Adrenal gland (tissue), 9 donors: ENCODE measurements at regions not wholly inside any gene's neighbourhood (a gene's known extent, or its start where the extent isn't known, plus 50 kb on each side); places are given as distances from the start of the nearest gene placed in this dataset.
"Not testable (repeated sequence)": the region's sequence is repeated elsewhere in the genome, so short reads cannot be mapped to it uniquely, and the experiment has no call there.

ENCODE experiments used
- DNase-seq, 7 donors: peaks; one replicate each; pipeline ENCODE4 v3.0.0-alpha.2; 2019 to 2020
- H3K27ac ChIP-seq, 5 donors: fragments of 200-600 bp; sonication (generic) in 4 of 5; 1 replicate in 3 of 5; 2 replicates in 2 of 5; pipeline versions ENCODE4 v1.5.1 to v1.8.0; 2016 to 2020; ENCODE audit warnings: mild to moderate bottlenecking in 1 of 5
- H3K27me3 ChIP-seq: fragments of 200-600 bp; 2 replicates; pipeline ENCODE4 v1.8.0; 2021
- H3K36me3 ChIP-seq, 2 donors: fragments of 200-600 bp; replicated peaks in 1 of 2; 1 replicate in 1 of 2; 2 replicates in 1 of 2; pipeline versions ENCODE4 v1.5.1 to v1.8.0; 2018 to 2022
- H3K4me1 ChIP-seq, 2 donors: fragments of 200-600 bp; replicated peaks in 1 of 2; 1 replicate in 1 of 2; 2 replicates in 1 of 2; pipeline versions ENCODE4 v1.5.1 to v1.8.0; 2018 to 2021
- H3K4me3 ChIP-seq, 4 donors: fragments of 200-600 bp; sonication (generic) in 3 of 4; one replicate each; pipeline ENCODE4 v1.5.1; 2016 to 2018
- H3K9me3 ChIP-seq, 3 donors: fragments of 200-600 bp; sonication (generic) in 1 of 3; replicated peaks in 1 of 3; 1 replicate in 2 of 3; 2 replicates in 1 of 3; pipeline versions ENCODE4 v1.5.1 to v1.8.0; 2016 to 2021
- CTCF ChIP-seq, 6 experiments: fragments of 450-650 bp in 4 of 6; fragments of 200-600 bp in 2 of 6; sonication (generic) in 1 of 6; IDR thresholded peaks; 1 replicate in 5 of 6; 2 replicates in 1 of 6; pipeline versions ENCODE4 v1.5.1 to v1.8.0; 2016 to 2021; ENCODE audit warnings: antibody characterized with exemption in 6 of 6, mild to moderate bottlenecking in 2 of 6, moderate library complexity in 1 of 6
- POLR2A ChIP-seq, 2 donors: fragments of 450-650 bp; IDR thresholded peaks; one replicate each; pipeline ENCODE4 v1.6.1; 2017; ENCODE audit warnings: antibody characterized with exemption in 2 of 2, mild to moderate bottlenecking in 2 of 2, moderate library complexity in 1 of 2
- WGBS, 4 donors: extraction: QIAGEN DNeasy Blood & Tissue Kit in 2 of 4; methylation state at CpG; one replicate each; pipeline versions ENCODE4 v1.1.5 to v1.1.7; 2013 to 2017; 5-methylcytosine and 5-hydroxymethylcytosine counted together
- intact Hi-C, 2 donors: fragments of 100-400 bp; cut with DNase I; formaldehyde crosslinking; loops; one replicate each; pipeline versions ENCODE4 v1.14.1 to v1.15.0; 2022 to 2023
- donor health status: healthy with polysubstance abuse.
- donor health status: Bipolar disorder and iron deficiency.
- donor health status: DM: yes; HTN: yes; CAD: no.
- donor health status: DM: no; HTN: no; CAD: no.
- donor health status: DM: no; HTN: no; CAD: no.

DNA sequence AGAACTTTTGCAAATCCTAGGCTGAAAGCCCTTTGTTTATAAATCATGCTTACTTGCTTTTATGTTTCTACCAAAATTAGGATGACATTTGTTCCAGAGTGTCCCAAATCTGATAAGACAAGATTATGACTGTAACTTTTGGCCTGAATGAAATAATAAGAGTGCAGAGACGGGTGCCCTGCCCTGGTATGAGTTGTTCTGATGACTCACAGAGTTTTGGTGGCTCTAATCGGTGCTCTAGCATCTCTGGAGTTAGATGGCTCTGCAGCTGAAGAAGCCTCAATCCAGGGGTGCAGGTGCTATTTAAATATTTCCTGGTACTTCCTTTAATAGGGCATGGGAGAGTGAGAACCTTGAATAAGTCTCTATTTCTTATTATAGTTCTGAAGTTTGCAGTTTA is 102.2 kb upstream of the ELMO1 start:
- no peak for TF ChIP-seq CTCF (IDR thresholded peaks at IDR 0.05)
- no peak for TF ChIP-seq POLR2A (IDR thresholded peaks at IDR 0.05)
- Histone ChIP-seq H3K4me1 (no peaks in the 10 kb centered on the region), H3K9me3 (no peaks in the 10 kb centered on the region), H3K36me3 (no peaks in the 10 kb centered on the region), H3K27ac (no peak overlapping the region), H3K4me3 (no peak overlapping the region), H3K27me3 (no peaks in the 10 kb centered on the region)
- intact Hi-C loops: no loop called here
- DNase-seq: no peak
- 26 to 56% (median 28%) methylated on average over 2 of the region's 2 CpGs for WGBS, 4 donors

DNA sequence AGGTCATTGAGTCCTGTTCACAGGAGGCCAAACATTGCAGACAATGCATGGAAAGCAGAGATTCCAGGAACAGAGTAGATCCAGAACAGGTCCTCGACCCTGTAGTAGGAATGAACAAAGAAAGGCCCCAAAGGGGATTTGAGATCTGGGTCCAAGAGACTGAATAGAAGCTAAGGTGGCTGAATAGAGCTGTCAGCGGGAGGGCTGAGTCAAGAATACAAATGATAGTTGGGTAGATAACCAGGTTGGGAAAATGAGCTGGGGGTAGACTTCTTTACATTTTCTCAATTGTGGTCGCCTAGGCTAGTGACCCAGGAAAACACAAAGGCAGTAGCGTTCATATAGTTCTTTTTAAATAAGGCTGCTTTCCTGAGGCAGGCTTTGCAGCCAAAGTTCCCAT is 103.4 kb upstream of the ELMO1 start:
- no peaks in the 10 kb centered on the region for H3K4me1 ChIP-seq
- H3K36me3 ChIP-seq: no peaks in the 10 kb centered on the region
- TF ChIP-seq POLR2A (IDR thresholded peaks at IDR 0.05): no peak
- TF ChIP-seq CTCF (IDR thresholded peaks at IDR 0.05): no peak

DNA sequence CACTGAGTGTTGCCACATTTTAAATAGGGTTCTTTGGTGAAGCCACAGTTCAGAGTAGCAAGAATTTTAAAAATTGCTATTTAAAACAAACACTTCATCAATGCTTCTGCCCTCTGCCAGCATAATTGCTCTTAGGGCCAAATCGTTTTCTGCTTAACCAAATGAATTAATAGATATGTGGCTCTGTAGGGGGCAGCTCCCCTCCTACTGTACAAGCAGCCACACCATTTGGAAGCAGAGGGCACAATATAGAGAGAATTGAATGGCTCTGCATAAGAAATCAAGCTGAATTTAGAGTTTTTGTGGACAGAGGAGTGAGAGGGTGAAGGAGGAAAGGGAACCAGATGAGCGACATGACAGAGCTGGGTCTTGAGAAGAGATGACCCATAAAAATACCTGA is 103.8 kb upstream of the ELMO1 start:
- H3K4me3 ChIP-seq, DNase-seq, H3K4me1 ChIP-seq, H3K27ac ChIP-seq, H3K27me3 ChIP-seq, H3K36me3 ChIP-seq, H3K9me3 ChIP-seq, intact Hi-C loops: not testable (repeated sequence)
- 17 to 31% (median 23%) methylated on average over 2 of the region's 2 CpGs for WGBS, 4 donors

More for the DNA sequence above, 103.4 kb upstream of the ELMO1 start:
- DNase-seq: no peak
- no peaks in the 10 kb centered on the region for H3K27me3 ChIP-seq
- H3K9me3 ChIP-seq: no peaks in the 10 kb centered on the region
- WGBS, 4 donors: 69 to 89% (median 85%) methylated on average over 4 of the region's 4 CpGs
- H3K27ac ChIP-seq: no peak overlapping the region
- H3K4me3 ChIP-seq: no peak overlapping the region
- intact Hi-C loops: no loop called here

DNA sequence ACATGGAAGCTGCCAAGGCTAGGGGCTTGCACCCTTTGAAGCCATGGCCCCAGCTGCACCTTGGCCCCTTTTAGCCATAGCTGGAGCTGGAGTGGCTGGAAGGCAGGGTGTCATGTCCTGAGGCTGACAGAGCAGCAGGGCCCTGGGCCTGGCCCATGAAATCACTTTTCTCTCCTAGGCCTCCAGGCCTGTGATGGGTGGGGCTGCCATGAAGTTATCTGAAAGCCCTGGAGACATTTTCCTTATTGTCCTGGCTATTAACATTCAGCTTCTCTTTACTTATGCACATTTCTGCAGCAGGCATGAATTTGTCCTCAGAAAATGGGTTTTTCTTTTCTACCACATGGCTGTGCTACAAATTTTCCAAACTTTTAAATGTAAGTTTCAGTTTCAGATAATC is 106.9 kb upstream of the ELMO1 start:
- H3K4me1 ChIP-seq: no peaks in the 10 kb centered on the region
- no peaks in the 10 kb centered on the region for H3K9me3 ChIP-seq
- no peak overlapping the region for H3K27ac ChIP-seq
- no peaks in the 10 kb centered on the region for H3K27me3 ChIP-seq
- DNase-seq: no peak
- H3K36me3 ChIP-seq: no peaks in the 10 kb centered on the region
- intact Hi-C loops: no loop called here
- no peak overlapping the region for H3K4me3 ChIP-seq
- no peak for TF ChIP-seq CTCF (IDR thresholded peaks at IDR 0.05)
- TF ChIP-seq POLR2A (IDR thresholded peaks at IDR 0.05): no peak

DNA sequence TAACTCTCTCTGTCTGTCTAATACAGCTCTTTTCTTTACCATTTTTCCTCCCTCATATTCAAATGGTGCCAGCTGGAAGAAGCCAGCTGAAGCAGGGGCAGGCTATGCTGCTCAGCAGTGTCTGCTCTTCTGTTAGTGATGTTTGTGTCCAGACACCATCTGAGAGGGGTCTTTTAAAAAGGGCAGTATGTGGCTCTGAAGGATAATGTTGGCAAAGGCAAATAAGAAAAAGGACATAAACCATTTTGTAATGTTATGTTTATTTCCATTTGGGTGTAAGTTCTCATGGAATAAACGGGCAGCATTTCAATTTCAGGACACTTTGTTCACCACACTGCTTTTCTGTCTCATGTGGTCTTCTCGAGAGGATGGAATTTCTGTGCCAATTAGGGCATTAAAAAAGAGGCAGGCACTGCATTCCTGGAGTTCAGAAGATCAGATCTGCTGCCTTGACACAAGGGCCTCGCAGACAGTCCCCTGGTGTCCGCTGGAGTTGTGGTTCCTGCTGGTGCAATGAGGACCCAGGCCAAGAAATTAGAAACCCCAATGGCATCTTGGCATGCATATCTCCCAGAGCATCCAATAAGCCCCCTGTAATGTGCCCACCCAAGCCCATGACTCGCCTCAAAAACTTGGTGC is 109.0 kb upstream of the ELMO1 start:
- no peaks in the 10 kb centered on the region for H3K9me3 ChIP-seq
- no peak for TF ChIP-seq POLR2A (IDR thresholded peaks at IDR 0.05)
- H3K27me3 ChIP-seq: no peaks in the 10 kb centered on the region
- no peak for DNase-seq
- H3K4me3 ChIP-seq: no peak overlapping the region
- H3K36me3 ChIP-seq: no peaks in the 10 kb centered on the region
- intact Hi-C loops: no loop called here
- H3K27ac ChIP-seq: no peak overlapping the region
- no peaks in the 10 kb centered on the region for H3K4me1 ChIP-seq
- WGBS, 4 donors: 53 to 79% (median 73%) methylated on average over 5 of the region's 5 CpGs
